Loucy (cell line): ENCODE measurements at regions not wholly inside any gene's neighbourhood (a gene's known extent, or its start where the extent isn't known, plus 50 kb on each side); places are given as distances from the start of the nearest gene placed in this dataset.

Source experiments
- H2AFZ ChIP-seq: fragments of 200-600 bp; sonication (generic); 2 replicates; pipeline ENCODE4 v1.6.0; 2016; ENCODE audit warnings: antibody characterized with exemption, mild to moderate bottlenecking, low read length, moderate library complexity
- H3F3A ChIP-seq: fragments of 200-600 bp; 2 replicates; pipeline ENCODE4 v1.6.0; 2016; ENCODE audit warnings: antibody characterized with exemption, low read depth, mild to moderate bottlenecking
- H3K27me3 ChIP-seq: fragments of 200-600 bp; sonication (generic); 2 replicates; pipeline ENCODE4 v1.6.1; 2014; ENCODE audit warnings: low read length, mild to moderate bottlenecking; ENCODE audit not compliant: insufficient read depth, poor library complexity, severe bottlenecking
- H3K36me3 ChIP-seq: fragments of 200-600 bp; sonication (generic); 2 replicates; pipeline ENCODE4 v1.6.1; 2016; ENCODE audit warnings: low read length; ENCODE audit not compliant: insufficient read depth
- H3K4me1 ChIP-seq: fragments of 200-600 bp; sonication (generic); 2 replicates; pipeline ENCODE4 v1.5.1; 2014; ENCODE audit warnings: low read length, mild to moderate bottlenecking; ENCODE audit not compliant: insufficient read depth, poor library complexity, severe bottlenecking
- H3K4me2 ChIP-seq: fragments of 200-600 bp; sonication (generic); 2 replicates; pipeline ENCODE4 v1.6.0; 2014; ENCODE audit warnings: antibody characterized with exemption, low read length, low read depth, mild to moderate bottlenecking; ENCODE audit not compliant: poor library complexity, severe bottlenecking
- H3K4me3 ChIP-seq: fragments of 200-600 bp; sonication (generic); 2 replicates; pipeline ENCODE4 v1.5.1; 2014; ENCODE audit warnings: low read length, mild to moderate bottlenecking, mixed read lengths; ENCODE audit not compliant: poor library complexity, severe bottlenecking
- H3K79me2 ChIP-seq: fragments of 200-600 bp; sonication (generic); 2 replicates; pipeline ENCODE4 v1.6.1; 2014; ENCODE audit warnings: low read length; ENCODE audit not compliant: insufficient read depth
- H3K9ac ChIP-seq: fragments of 200-600 bp; sonication (generic); 2 replicates; pipeline ENCODE4 v1.6.0; 2014; ENCODE audit warnings: mild to moderate bottlenecking, low read depth, low read length, moderate library complexity; ENCODE audit not compliant: poor library complexity, severe bottlenecking
- H3K9me2 ChIP-seq: fragments of 200-600 bp; sonication (generic); replicated peaks from 2 replicates; pipeline ENCODE4 v1.6.1; 2016; ENCODE audit warnings: low read depth, low read length, mixed read lengths
- H3K9me3 ChIP-seq: fragments of 200-600 bp; sonication (generic); 2 replicates; pipeline ENCODE4 v1.6.1; 2014; ENCODE audit warnings: mild to moderate bottlenecking, antibody characterized with exemption, low read length, low read depth; ENCODE audit not compliant: insufficient read depth
- H4K20me1 ChIP-seq: fragments of 200-600 bp; sonication (generic); 2 replicates; pipeline ENCODE4 v1.6.0; 2014; ENCODE audit warnings: antibody characterized with exemption, low read length, mild to moderate bottlenecking; ENCODE audit not compliant: insufficient read depth, poor library complexity, severe bottlenecking
- EZH2phosphoT487 ChIP-seq: fragments of 200-600 bp; IDR thresholded peaks from 2 replicates; pipeline ENCODE4 v1.6.1; 2018; ENCODE audit warnings: antibody characterized with exemption, mild to moderate bottlenecking, moderate library complexity, borderline replicate concordance
- TF ChIP-seq, protein P1 (sequence below): fragments of 200-600 bp; sonication (generic); conservative IDR thresholded peaks from 2 replicates; pipeline ENCODE4 v1.5.1; 2014; ENCODE audit warnings: mild to moderate bottlenecking, antibody characterized with exemption, low read length

DNA sequence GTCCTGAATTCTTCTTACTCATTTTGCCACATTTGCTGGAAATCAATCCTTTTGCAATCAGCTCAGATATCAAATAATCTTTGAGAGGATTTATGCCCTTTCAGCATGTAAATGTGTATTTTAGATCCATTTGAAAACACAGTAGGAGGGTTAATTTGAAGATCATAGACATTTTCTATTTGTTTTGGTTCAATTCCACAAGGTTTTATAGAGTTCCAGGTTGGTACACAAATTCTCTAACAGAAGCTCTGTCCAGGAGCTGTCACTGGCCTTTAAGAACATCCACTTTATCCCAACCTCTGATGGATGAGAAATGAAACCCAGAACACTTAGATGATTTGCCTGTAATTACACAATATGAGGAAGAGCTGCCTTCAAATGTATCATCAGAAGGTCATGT is 157.3 kb upstream of the CHAC2 start:
- H3K27me3 ChIP-seq: no peaks in the 10 kb centered on the region

DNA sequence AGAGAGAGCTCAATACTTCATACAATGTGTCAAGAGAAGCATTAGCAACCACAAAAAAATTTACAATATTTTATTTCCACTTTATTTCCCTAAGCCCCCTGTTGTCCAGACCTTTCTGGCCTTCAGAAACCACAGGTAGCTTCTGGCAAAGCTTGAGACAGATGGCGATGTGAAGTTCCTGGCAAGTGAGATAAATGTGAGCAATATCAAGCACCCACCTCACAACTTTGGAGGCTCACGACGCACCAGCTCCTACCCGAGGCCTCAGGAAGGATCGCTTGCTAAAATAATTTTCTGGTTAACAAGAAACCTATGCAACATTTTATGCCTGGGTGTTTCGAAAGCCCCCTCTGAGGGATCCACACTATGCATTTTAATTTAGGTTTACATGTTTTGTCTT is 158.1 kb upstream of the CHAC2 start:
- Histone ChIP-seq H3K9me3 (no peaks in the 10 kb centered on the region), H3K4me2 (no peak overlapping the region), H3F3A (no peaks in the 10 kb centered on the region), H4K20me1 (no peaks in the 10 kb centered on the region), H3K79me2 (no peaks in the 10 kb centered on the region), H3K9me2 (no peaks in the 10 kb centered on the region), H3K27me3 (no peaks in the 10 kb centered on the region), H3K4me3 (no peak overlapping the region), H3K36me3 (no peaks in the 10 kb centered on the region), H3K4me1 (no peaks in the 10 kb centered on the region), H2AFZ (no peak overlapping the region), H3K9ac (no peak overlapping the region)
- TF ChIP-seq, protein P1, sequence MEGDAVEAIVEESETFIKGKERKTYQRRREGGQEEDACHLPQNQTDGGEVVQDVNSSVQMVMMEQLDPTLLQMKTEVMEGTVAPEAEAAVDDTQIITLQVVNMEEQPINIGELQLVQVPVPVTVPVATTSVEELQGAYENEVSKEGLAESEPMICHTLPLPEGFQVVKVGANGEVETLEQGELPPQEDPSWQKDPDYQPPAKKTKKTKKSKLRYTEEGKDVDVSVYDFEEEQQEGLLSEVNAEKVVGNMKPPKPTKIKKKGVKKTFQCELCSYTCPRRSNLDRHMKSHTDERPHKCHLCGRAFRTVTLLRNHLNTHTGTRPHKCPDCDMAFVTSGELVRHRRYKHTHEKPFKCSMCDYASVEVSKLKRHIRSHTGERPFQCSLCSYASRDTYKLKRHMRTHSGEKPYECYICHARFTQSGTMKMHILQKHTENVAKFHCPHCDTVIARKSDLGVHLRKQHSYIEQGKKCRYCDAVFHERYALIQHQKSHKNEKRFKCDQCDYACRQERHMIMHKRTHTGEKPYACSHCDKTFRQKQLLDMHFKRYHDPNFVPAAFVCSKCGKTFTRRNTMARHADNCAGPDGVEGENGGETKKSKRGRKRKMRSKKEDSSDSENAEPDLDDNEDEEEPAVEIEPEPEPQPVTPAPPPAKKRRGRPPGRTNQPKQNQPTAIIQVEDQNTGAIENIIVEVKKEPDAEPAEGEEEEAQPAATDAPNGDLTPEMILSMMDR: no peak
- no peak for TF ChIP-seq EZH2phosphoT487

More for the DNA sequence above, 157.3 kb upstream of the CHAC2 start:
- TF ChIP-seq, protein P1: no peak
- Histone ChIP-seq H3K4me3 (no peak overlapping the region), H3K9ac (no peak overlapping the region), H4K20me1 (no peaks in the 10 kb centered on the region), H3K9me2 (no peaks in the 10 kb centered on the region), H2AFZ (no peak overlapping the region), H3K9me3 (no peaks in the 10 kb centered on the region), H3F3A (no peaks in the 10 kb centered on the region), H3K4me2 (no peak overlapping the region), H3K4me1 (no peaks in the 10 kb centered on the region), H3K79me2 (no peaks in the 10 kb centered on the region), H3K36me3 (no peaks in the 10 kb centered on the region)

DNA sequence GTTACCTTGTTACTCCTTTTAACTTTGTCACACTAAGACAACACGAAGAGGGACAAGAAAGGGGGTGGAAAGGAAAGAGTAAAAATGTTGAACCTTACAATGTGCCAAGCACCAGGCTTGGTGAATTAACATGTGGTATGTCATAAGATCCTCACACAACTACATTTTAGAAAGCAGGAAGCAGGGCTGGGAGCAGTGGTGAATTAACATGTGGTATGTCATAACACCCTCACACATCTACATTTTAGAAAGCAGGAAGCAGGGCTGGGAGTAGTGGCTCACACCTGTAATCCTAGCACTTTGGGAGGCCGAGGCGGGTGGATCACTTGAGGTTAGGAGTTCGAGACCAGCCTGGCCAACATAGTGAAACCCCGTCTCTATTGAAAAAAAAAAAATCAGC is 159.3 kb upstream of the CHAC2 start:
- H3K27me3 ChIP-seq: no peaks in the 10 kb centered on the region
- H3K4me2 ChIP-seq: no peak overlapping the region
- H3K79me2 ChIP-seq: no peaks in the 10 kb centered on the region
- no peaks in the 10 kb centered on the region for H3K36me3 ChIP-seq
- TF ChIP-seq EZH2phosphoT487: no peak
- TF ChIP-seq, protein P1: no peak
- no peaks in the 10 kb centered on the region for H3K4me1 ChIP-seq
- no peak overlapping the region for H3K4me3 ChIP-seq
- H3K9me3 ChIP-seq: no peaks in the 10 kb centered on the region
- H2AFZ ChIP-seq: no peak overlapping the region
- no peak overlapping the region for H3K9ac ChIP-seq
- no peaks in the 10 kb centered on the region for H4K20me1 ChIP-seq
- no peaks in the 10 kb centered on the region for H3F3A ChIP-seq
- H3K9me2 ChIP-seq: no peaks in the 10 kb centered on the region
